ENCODE measurements at regions not wholly inside any gene's neighbourhood (a gene's known extent, or its start where the extent isn't known, plus 50 kb on each side); places are given as distances from the start of the nearest gene placed in this dataset.

DNA sequence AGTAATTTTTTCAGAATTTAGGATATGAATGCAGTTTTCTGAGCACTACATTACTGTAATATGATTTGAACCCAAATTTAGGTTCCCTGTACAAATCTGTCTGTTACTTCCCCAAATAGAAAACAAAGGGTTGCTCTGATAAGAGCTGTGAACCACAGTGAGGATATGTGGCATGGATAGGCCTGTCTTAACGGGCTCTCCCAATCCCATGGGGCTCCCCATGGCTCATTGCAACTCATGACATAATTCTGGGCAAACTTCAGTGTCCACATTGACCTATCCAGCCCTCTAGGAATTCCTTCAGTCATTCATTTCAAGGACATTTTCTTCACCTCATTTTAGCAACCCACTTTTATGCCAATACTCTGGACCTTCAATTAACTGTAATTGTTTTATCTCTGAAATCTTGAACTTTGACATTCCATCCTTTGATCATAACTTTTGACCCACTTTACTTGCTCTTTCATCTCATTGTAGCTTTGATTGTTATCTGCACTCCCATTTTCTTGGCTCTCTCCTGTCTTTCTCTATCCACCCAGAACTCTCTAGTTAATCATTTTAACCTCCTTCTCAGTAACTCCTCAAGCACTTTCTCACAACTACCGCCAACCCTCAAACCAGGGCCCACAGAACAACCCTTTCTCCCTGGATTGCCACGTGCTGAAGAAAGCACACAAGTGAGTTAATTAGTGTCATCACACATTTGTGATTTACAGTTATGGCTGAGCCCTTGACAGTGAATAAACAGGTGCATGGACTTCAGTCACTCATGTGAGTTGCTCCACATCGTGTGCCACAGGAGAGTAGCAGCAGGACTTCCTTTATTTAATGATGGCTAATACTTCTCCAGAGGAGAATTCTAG lies 94.9 kb upstream of the AADACL2 start:
- no peak overlapping the region for H4K5ac ChIP-seq (ENCODE audit: insufficient read length, low read depth, low read length)
- no peak overlapping the region for H3K9ac ChIP-seq (replicated peaks in 1 of 4; ENCODE audit: extremely low read depth in 1 of 4, low read depth in 3 of 4, low read length in 3 of 4)
- no peak for DNase-seq (ENCODE audit: low read depth in 1 of 2, low spot score in 2 of 2)
- H3K79me1 ChIP-seq (ENCODE audit: low read depth, low read length) = no peaks in the 10 kb centered on the region
- H3K4me1 ChIP-seq (replicated peaks in 1 of 4; ENCODE audit: control insufficient read depth in 3 of 4, insufficient read depth in 4 of 4, low read length in 3 of 4) = no peaks in the 10 kb centered on the region
- H4K20me1 ChIP-seq (replicated peaks in 1 of 2; ENCODE audit: control insufficient read depth in 1 of 2, insufficient read depth in 2 of 2, low read length in 2 of 2) = no peaks in the 10 kb centered on the region
- H2BK5ac ChIP-seq (ENCODE audit: low read depth, low read length) = no peak overlapping the region
- no peak overlapping the region for H3K14ac ChIP-seq (ENCODE audit: insufficient read length)
- no peak overlapping the region for H2AFZ ChIP-seq (ENCODE audit: low read length)
- no peak overlapping the region for H3K4ac ChIP-seq (replicated peaks; ENCODE audit: insufficient read length, low read depth, low read length)
- H4K91ac ChIP-seq (replicated peaks; ENCODE audit: insufficient read length, low read length) = no peak overlapping the region
- CTCF ChIA-PET (ENCODE audit: partially characterized antibody) = no interaction called here
- H3K9me3 ChIP-seq (ENCODE audit: insufficient read depth in 2 of 2, low read depth in 1 of 2, low read length in 1 of 2) = 0 out of 4 replicates have a peak, but pooled peaks cover 0 to 3% of the 10 kb centered on the region in 2 experiments
- no peak overlapping the region for H2BK12ac ChIP-seq (ENCODE audit: low read depth, low read length)
- no peak overlapping the region for H3K27ac ChIP-seq (ENCODE audit: low read depth, low read length)
- H3K4me3 ChIP-seq (ENCODE audit: extremely low read depth in 1 of 4, insufficient read depth in 2 of 4, low read depth in 3 of 4, low read length in 4 of 4) = no peak overlapping the region
- POLR2A ChIA-PET (ENCODE audit: partially characterized antibody) = no interaction called here
- peaks cover 2% of the 10 kb centered on the region; the same call in 1 of the 2 replicates for H3K23me2 ChIP-seq (ENCODE audit: low read depth, low read length)
- H3K18ac ChIP-seq (ENCODE audit: extremely low read depth, low read length) = no peak overlapping the region
- H3K36me3 ChIP-seq (ENCODE audit: control insufficient read depth in 2 of 4, insufficient read depth in 4 of 4, low read length in 3 of 4) = no peaks in the 10 kb centered on the region
- no peaks in the 10 kb centered on the region for H3K27me3 ChIP-seq (replicated peaks in 1 of 4; ENCODE audit: control insufficient read depth in 3 of 4, extremely low read depth in 1 of 4, insufficient read depth in 3 of 4, low read length in 3 of 4)
- H2BK20ac ChIP-seq (ENCODE audit: low read length) = no peak overlapping the region
- H3K56ac ChIP-seq (replicated peaks; ENCODE audit: insufficient read length, low read depth, low read length) = no peak overlapping the region
- H3K23ac ChIP-seq (ENCODE audit: insufficient read length) = no peak overlapping the region
- no peak overlapping the region for H4K8ac ChIP-seq (ENCODE audit: extremely low read depth, insufficient read depth, low read length)
- no peak overlapping the region for H2BK120ac ChIP-seq (replicated peaks; ENCODE audit: low read depth, low read length)
- WGBS, 2 experiments (ENCODE audit: extremely low coverage in 1 of 2, insufficient coverage in 1 of 2, insufficient read length in 1 of 2, insufficient replicate concordance in 2 of 2, low coverage in 1 of 2, low lambda C conversion rate in 2 of 2, missing lambda C conversion rate in 1 of 2) = 90% methylated on average over 4 of the region's 4 CpGs; no CpG with 5 or more reads in 1 of the 2 experiments
- H2AK5ac ChIP-seq (ENCODE audit: low read depth, low read length) = no peak overlapping the region
- no peak overlapping the region for H3K4me2 ChIP-seq (ENCODE audit: insufficient read depth in 1 of 2, low read depth in 2 of 2, low read length in 2 of 2)
- no peak for FAIRE-seq
- H3K79me2 ChIP-seq (ENCODE audit: control insufficient read depth in 1 of 2, insufficient read depth in 2 of 2, low read length in 2 of 2) = no peaks in the 10 kb centered on the region
- H2BK15ac ChIP-seq (ENCODE audit: low read length) = no peak overlapping the region
- TF ChIP-seq CHD2 (IDR thresholded peaks at IDR 0.05; ENCODE audit: low read length) (no peak), POLR2AphosphoS5 (IDR thresholded peaks at IDR 0.05; ENCODE audit: low read depth, low read length) (no peak), SP1 (IDR thresholded peaks at IDR 0.05; ENCODE audit: low read depth, low read length) (no peak), BACH1 (IDR thresholded peaks at IDR 0.05; ENCODE audit: low read length) (no peak), SP2 (IDR thresholded peaks at IDR 0.05; ENCODE audit: low read length) (no peak), CBX5 (IDR thresholded peaks at IDR 0.05; ENCODE audit: low read depth, low read length) (no peak), RAD21 (IDR thresholded peaks at IDR 0.05 in 1 of 2, conservative IDR thresholded peaks at IDR 0.05 in 1 of 2; ENCODE audit: low read depth in 2 of 2, low read length in 2 of 2) (no peak), CEBPB (IDR thresholded peaks at IDR 0.05; ENCODE audit: low read depth, low read length) (no peak), GTF2F1 (IDR thresholded peaks at IDR 0.05; ENCODE audit: borderline replicate concordance, low read depth, low read length) (no peak), RNF2 (IDR thresholded peaks at IDR 0.05; ENCODE audit: borderline replicate concordance, low read depth, low read length, missing control alignments, poor library complexity, severe bottlenecking) (no peak), HDAC2 (IDR thresholded peaks at IDR 0.05; ENCODE audit: borderline replicate concordance in 1 of 2, low read depth in 2 of 2, low read length in 2 of 2) (no peak)
- TF ChIP-seq, protein P1, sequence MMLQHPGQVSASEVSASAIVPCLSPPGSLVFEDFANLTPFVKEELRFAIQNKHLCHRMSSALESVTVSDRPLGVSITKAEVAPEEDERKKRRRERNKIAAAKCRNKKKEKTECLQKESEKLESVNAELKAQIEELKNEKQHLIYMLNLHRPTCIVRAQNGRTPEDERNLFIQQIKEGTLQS (IDR thresholded peaks at IDR 0.05; ENCODE audit: insufficient read depth, low read depth, low read length) = no peak
